HG02884 (cell line): ENCODE measurements at regions not wholly inside any gene's neighbourhood (a gene's known extent, or its start where the extent isn't known, plus 50 kb on each side); places are given as distances from the start of the nearest gene placed in this dataset.

Experiments used
- ATAC-seq: cut with Tn5 transposase; IDR thresholded peaks from one replicate; pipeline ENCODE4 v1.9.1; 2021; ENCODE audit warnings: mild to moderate bottlenecking, moderate library complexity; ENCODE audit not compliant: unreplicated experiment

DNA sequence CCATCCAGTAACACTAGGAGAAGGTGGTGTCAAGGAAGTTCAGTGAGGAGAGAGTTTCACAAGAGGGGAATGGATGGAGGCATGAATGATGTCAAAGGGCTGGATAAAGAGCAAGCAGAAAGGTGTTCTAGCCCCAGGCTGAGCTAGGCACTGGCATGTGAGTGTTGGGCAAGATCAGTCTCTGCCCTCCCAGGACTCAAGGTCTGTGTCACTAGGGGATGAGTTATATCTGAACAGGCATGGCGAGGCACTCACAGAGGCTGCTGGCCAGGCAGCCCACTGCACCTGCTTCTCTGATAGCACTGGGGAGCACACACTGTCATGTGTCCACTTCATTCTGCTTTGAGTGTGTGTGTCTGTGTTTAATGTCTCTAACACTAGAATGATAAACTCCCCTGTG lies 903.8 kb downstream of the BCL11B start:
- no peak for ATAC-seq

- ATAC-seq: no peak
Measured at GRCh38 chr14:98368916-98369315, 903.1 kb downstream of the BCL11B start.

GRCh38 chr14:98369344-98369743 lies 902.7 kb downstream of the BCL11B start:
- no peak for ATAC-seq

DNA sequence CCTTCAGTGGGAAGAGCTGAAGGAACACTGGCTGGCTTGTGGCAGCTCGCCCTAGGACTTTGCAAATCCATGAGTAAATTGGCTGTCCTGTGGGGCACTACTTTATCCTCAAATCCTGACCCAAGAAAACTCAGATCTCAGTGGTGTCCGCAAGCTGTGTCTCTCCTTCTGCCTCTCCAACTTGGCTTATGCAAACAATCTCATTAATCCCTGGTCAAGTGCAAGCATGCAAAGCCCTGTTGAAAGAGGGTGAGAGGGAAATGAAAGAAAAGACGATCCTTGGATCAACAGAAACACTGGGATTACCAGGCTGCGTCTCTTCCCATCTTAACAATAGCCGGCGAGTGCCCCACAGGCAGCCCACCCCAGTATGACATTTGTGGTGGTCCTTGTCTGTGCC lies 901.6 kb downstream of the BCL11B start:
- ATAC-seq: no peak

DNA sequence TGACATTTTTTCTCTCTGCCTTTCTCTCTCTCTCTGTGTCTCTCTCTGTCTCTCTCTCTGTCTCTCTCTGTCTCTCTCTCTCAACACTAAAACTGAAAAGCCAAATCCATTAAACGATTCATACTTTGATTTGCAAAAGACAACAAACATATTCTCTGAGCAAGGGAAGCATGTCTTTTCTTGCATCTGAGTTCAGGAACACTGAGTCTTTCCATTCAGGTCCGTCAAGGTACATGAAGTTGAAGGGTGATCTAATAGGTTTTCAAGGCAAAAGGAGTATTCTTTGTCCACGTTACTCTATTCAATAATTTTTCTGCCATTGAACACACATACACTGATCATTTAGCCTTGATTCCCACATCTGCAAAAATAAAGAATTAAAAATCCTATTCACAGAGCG lies 900.9 kb downstream of the BCL11B start:
- ATAC-seq: no peak

GRCh38 chr14:98374136-98374535 lies 897.9 kb downstream of the BCL11B start:
- no peak for ATAC-seq

DNA sequence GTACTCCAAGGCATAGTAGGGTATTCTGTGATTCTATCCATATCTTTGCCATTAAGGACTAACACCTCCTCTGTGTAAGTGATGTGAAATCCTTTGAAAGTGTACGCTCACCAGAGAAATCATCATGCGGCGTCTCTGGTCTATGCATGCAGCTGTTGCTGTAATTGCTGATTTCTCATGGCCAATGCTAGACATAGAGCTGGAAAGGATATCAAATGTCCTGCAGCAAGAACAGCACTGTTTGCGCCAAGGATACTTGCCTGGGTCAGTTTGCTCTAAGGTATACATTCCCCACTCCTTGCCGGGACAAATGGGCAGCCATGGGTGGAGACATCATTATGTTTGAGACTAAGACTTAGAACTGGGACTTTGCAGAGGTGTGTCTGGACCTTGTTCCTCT lies 896.4 kb downstream of the BCL11B start:
- ATAC-seq: no peak

DNA sequence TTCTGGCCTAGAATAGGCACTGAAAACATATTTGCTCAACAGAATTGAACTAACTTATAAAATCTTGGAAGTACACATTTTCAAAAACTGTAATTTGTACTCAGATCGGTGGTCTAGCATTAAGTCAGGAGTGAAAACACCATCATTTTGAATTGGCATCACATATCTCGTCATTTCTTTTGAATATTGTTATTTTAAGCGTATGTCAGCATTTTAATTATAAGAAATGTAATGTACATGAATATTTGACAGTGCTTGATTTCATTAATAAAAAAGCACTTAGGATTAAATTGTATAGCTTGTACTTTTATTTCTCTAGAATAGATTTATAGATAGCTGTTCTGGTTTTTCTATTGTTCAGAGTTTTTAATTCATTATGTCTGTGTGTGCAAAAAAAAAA lies 892.2 kb downstream of the BCL11B start:
- no peak for ATAC-seq

DNA sequence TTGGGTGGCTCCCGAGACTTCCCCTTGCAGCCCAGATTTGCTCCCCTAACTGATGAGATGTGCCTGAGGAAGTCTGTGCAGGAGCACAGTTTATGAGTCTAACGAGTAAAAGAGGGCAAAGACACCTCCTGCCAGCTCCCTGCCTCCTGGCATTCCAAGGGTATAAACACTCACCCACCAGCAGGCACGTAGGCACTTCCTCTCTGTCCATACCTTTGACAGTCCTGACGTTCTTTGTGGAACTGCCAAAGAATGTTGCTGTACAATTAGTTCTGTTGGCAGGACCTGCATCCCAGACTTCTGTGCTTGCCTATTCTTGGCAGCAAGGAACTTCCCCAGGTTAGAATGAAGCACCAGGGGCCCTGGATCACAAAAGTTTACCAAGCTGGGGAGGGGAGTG lies 889.3 kb downstream of the BCL11B start:
- ATAC-seq: no peak

GRCh38 chr14:98385851-98386250 lies 886.1 kb downstream of the BCL11B start:
- no peak for ATAC-seq

- ATAC-seq: no peak
Measured at GRCh38 chr14:98391061-98391460, 880.9 kb downstream of the BCL11B start.

- ATAC-seq: no peak
Measured at GRCh38 chr14:98393527-98393926, 878.5 kb downstream of the BCL11B start.

GRCh38 chr14:98404811-98405210 lies 867.2 kb downstream of the BCL11B start:
- no peak for ATAC-seq

GRCh38 chr14:98408024-98408555 lies 863.9 kb downstream of the BCL11B start:
- no peak for ATAC-seq

DNA sequence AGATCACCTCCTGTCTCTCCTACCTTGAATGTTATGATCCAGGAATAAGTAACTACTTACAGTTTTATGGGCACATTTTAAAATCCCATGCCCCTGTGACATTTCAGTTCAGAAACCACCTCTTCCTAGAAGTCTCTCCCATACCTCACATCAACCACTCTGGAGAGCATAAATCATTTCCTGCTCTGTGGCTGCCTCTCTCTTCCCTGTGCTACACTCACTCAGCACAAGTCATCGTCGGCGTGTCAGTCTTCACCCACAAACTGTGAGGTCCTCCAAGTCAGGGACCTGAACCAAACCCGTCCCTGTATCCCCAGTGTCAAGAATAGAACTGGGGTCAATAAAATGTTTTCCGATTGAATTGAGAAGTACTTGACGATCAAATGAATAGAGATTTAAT lies 863.3 kb downstream of the BCL11B start:
- ATAC-seq: no peak

DNA sequence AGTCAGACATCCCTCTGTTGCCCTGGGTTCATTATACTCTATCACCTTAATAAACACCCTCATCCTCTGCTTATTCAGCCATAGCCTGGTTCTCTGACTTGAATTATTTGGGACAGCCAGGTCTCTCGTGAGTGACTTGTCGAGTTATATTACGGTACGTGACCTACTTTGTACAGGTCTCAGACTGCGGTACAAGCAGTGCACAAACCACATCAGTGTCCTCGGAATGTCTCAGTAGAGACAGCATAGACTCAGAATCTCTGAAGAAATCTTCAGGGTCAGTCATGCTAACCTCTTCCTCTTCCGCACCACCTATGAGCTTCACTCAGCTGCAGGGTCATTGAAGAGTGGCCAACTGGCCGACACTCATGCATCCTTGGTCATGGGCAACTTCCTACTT lies 860.8 kb downstream of the BCL11B start:
- no peak for ATAC-seq

DNA sequence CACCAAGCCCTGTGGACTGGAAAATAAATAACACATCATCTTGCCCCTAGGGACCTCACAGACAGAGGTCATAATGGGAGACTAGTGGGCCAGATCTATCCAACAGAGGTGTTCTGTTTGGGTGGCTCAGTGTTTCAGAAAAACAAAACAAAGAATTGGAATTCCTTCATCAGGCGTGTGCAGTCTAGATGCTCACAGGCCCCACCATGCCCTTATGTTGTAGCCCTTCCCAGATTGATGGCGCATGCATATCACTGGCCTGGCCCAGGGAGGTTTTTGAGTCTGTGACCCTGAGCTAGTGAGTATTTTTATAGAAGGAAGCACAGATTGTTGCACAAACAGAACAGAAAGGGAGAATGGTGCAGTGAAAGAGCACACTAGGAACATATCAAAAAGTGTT lies 859.6 kb downstream of the BCL11B start:
- no peak for ATAC-seq

DNA sequence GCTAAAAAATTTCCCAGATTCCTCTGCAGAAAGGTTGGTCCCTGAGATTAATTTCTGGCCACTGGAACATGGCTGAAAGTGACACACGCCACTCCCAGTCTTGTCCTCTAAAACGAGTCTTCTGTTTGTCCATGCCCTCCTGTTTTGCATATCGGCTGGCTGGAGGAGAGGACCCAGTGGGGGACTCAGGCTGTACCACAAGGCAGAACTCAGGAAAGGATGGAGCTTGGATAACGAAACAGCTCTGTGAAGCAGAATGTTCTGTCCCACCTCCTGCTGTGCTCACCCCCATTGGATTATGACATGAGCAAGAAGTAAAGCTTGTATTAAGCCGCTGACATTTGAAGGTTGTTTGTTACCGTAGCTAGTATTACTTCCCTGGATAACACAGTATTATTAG lies 856.2 kb downstream of the BCL11B start:
- ATAC-seq: no peak

DNA sequence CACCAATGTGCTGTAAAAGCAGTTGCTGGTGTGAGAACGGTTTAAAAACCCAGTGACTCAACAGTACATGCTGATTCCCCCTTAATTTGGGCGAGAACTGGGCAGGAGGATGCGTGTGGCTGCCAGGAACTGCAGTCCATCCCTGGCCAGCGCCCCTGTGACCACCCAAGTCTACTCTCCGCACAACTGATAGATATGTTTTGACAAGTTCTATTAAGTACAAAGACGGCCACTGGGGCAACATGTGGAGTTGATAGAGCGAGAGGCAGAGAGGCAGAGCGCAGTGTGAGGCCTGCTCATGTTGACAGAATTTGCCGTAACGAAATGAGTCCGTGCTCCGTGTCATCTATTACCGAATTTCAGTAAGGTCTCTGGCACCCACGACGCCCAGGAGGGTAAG lies 855.0 kb downstream of the BCL11B start:
- ATAC-seq: no peak

GRCh38 chr14:98428483-98428994 lies 843.5 kb downstream of the BCL11B start:
- ATAC-seq: no peak

DNA sequence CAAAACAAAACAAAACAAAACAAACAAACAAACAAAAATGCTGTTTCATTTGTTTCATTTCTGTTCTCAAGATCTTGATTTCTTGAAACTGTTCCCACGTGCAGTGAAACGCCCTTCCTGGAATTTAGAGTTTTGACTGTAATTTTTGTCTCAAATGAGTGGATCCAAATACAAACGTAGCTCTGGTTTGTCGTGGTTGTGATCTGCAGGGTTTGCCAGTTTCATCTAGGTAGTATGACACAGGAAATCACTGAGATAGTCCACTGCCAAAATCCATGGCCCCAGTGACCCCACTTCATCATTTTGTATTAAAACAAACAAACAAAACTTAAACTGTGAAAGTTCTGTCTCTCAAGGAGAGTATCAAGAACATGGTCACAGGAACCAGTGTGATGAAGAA lies 838.6 kb downstream of the BCL11B start:
- no peak for ATAC-seq

- no peak for ATAC-seq
Measured at GRCh38 chr14:98437113-98437512, 834.9 kb downstream of the BCL11B start.

DNA sequence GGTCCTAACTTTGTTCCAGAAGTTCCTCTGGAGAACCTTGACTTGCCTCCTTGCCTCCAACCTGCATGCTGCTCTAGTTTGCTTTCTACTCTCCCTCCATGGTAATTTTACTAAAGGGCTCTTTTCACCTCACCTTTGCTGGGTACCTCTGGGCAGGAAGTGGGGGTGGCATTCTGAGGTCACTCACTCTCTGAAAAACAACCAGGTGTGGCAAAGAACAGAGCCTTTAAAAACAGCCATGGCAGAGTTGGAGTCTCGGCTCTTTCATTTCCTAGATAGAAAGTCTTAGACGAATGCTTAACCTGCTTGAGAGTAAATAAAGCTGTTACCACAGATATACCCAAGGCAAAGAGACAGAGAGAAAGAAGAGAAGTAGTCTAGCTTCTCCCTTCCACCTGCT lies 827.9 kb downstream of the BCL11B start:
- no peak for ATAC-seq

DNA sequence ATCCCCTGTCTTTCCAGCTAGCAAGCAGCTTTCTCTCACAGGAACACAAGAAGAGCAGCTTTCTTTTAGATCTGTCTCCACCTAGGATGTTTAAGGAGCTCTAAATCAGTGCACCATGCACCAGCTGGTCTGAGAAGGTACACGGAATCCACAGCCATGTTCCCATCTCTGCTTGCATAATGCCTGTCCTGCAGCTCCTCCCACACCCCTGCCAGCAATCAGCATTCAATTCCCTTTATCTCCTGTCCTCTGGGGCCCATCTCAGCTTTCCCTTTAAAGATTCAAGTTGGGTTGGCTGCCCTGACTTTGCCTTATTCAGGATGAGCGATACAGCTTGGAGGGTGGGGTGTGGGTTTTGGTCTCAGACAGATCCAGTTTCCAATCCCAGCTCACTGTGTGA lies 826.3 kb downstream of the BCL11B start:
- ATAC-seq: no peak
